ENCODE measurements at regions not wholly inside any gene's neighbourhood (a gene's known extent, or its start where the extent isn't known, plus 50 kb on each side); places are given as distances from the start of the nearest gene placed in this dataset.
"Not testable (repeated sequence)": the region's sequence is repeated elsewhere in the genome, so short reads cannot be mapped to it uniquely, and the experiment has no call there.

- H3K4me3 ChIP-seq = no peak overlapping the region
- H3K4me1 ChIP-seq (ENCODE audit: insufficient read depth) = no peaks in the 10 kb centered on the region
- no peak for DNase-seq
- intact Hi-C loops (cut with DNase I) = no loop called here
- no peak overlapping the region for H3K27ac ChIP-seq
- H3K36me3 ChIP-seq = no peaks in the 10 kb centered on the region
- no peaks in the 10 kb centered on the region for H3K27me3 ChIP-seq
- 82 to 92% (median 88%) methylated on average over 5 of the region's 5 CpGs for WGBS, 3 donors
- TF ChIP-seq CTCF (IDR thresholded peaks at IDR 0.05) = no peak
- TF ChIP-seq POLR2A (IDR thresholded peaks at IDR 0.05) = no peak
- no peak for TF ChIP-seq EP300 (IDR thresholded peaks at IDR 0.05)
- no peaks in the 10 kb centered on the region for H3K9me3 ChIP-seq
Observed at GRCh38 chr12:5280086-5280485, 151.8 kb upstream of the NTF3 start.

GRCh38 chr12:5290368-5290767 lies 141.5 kb upstream of the NTF3 start:
- H3K4me1 ChIP-seq (ENCODE audit: insufficient read depth); DNase-seq; H3K36me3 ChIP-seq; H3K4me3 ChIP-seq; H3K9me3 ChIP-seq; intact Hi-C loops (cut with DNase I); H3K27me3 ChIP-seq; H3K27ac ChIP-seq: not testable (repeated sequence)
- 65 to 89% (median 71%) methylated on average over 16 to 21 of the region's 21 CpGs for WGBS, 3 donors

GRCh38 chr12:5292651-5293050 lies 139.3 kb upstream of the NTF3 start:
- H3K9me3 ChIP-seq = no peaks in the 10 kb centered on the region
- H3K27ac ChIP-seq = no peak overlapping the region
- H3K4me1 ChIP-seq (ENCODE audit: insufficient read depth) = no peaks in the 10 kb centered on the region
- no peaks in the 10 kb centered on the region for H3K27me3 ChIP-seq
- intact Hi-C loops (cut with DNase I) = no loop called here
- no peak for TF ChIP-seq EP300 (IDR thresholded peaks at IDR 0.05)
- TF ChIP-seq POLR2A (IDR thresholded peaks at IDR 0.05) = no peak
- TF ChIP-seq CTCF (IDR thresholded peaks at IDR 0.05) = no peak
- H3K36me3 ChIP-seq = no peaks in the 10 kb centered on the region
- 83 to 85% (median 84%) methylated on average over 5 of the region's 5 CpGs for WGBS, 3 donors
- H3K4me3 ChIP-seq = no peak overlapping the region
- DNase-seq = no peak

- intact Hi-C loops (cut with DNase I) = no loop called here
- no peak overlapping the region for H3K27ac ChIP-seq
- no peaks in the 10 kb centered on the region for H3K4me1 ChIP-seq (ENCODE audit: insufficient read depth)
- no peaks in the 10 kb centered on the region for H3K36me3 ChIP-seq
- no peak overlapping the region for H3K4me3 ChIP-seq
- DNase-seq = no peak
- TF ChIP-seq POLR2A (IDR thresholded peaks at IDR 0.05) = no peak
- TF ChIP-seq CTCF (IDR thresholded peaks at IDR 0.05) = no peak
- TF ChIP-seq EP300 (IDR thresholded peaks at IDR 0.05) = no peak
- no peaks in the 10 kb centered on the region for H3K9me3 ChIP-seq
- no peaks in the 10 kb centered on the region for H3K27me3 ChIP-seq
- WGBS, 3 donors = 61 to 74% (median 66%) methylated on average over 2 of the region's 2 CpGs
Observed at GRCh38 chr12:5293773-5294172, 138.1 kb upstream of the NTF3 start.

- no peaks in the 10 kb centered on the region for H3K27me3 ChIP-seq
- intact Hi-C loops (cut with DNase I) = no loop called here
- no peaks in the 10 kb centered on the region for H3K36me3 ChIP-seq
- H3K4me1 ChIP-seq (ENCODE audit: insufficient read depth) = no peaks in the 10 kb centered on the region
- DNase-seq = no peak
- TF ChIP-seq POLR2A (IDR thresholded peaks at IDR 0.05) (no peak), EP300 (IDR thresholded peaks at IDR 0.05) (no peak), CTCF (IDR thresholded peaks at IDR 0.05) (no peak)
- H3K9me3 ChIP-seq = no peaks in the 10 kb centered on the region
- no peak overlapping the region for H3K27ac ChIP-seq
- 83 to 88% (median 83%) methylated on average over 11 of the region's 11 CpGs for WGBS, 3 donors
- H3K4me3 ChIP-seq = no peak overlapping the region
Observed at GRCh38 chr12:5294274-5295070, 137.4 kb upstream of the NTF3 start.

All from ovary (tissue), 7 donors.